Gastroesophageal sphincter (tissue), 3 donors: ENCODE measurements at regions not wholly inside any gene's neighbourhood (a gene's known extent, or its start where the extent isn't known, plus 50 kb on each side); places are given as distances from the start of the nearest gene placed in this dataset.

ENCODE experiments used
- POLR2A ChIP-seq, 2 donors: fragments of 450-650 bp; IDR thresholded peaks; one replicate each; pipeline ENCODE4 v1.6.1; 2017; ENCODE audit warnings: antibody characterized with exemption in 2 of 2, mild to moderate bottlenecking in 2 of 2, moderate library complexity in 1 of 2
- POLR2AphosphoS5 ChIP-seq: sonication (generic); formaldehyde crosslinking; IDR thresholded peaks from one replicate; pipeline ENCODE4 v1.6.1; 2017; ENCODE audit warnings: antibody characterized with exemption
- TF ChIP-seq, protein P1 (sequence below), 4 experiments: fragments of 200-600 bp in 2 of 4; fragments of 450-650 bp in 2 of 4; sonication (generic) in 1 of 4; IDR thresholded peaks; one replicate each; pipeline ENCODE4 v1.5.1; 2017 to 2019; ENCODE audit warnings: antibody characterized with exemption in 4 of 4, mild to moderate bottlenecking in 2 of 4, moderate library complexity in 2 of 4

DNA sequence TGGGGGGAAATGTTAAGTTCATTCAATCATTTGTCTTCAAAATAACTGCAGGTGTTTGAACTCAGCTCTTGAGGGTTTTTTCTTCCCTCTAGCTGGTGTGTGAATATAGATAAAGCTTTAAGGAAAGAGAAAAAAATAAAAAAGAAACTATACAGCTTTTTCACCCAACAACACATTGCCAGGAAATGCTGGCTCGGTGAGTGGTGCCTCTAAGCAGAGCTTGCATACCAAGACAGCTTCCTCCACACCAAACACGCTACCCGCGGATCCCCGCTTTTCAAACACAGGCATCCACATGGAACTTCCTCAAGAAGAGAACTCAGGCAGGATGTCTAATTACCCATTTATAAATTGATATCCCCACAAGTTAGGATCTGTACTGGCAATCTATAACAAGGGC lies 69.8 kb upstream of the TANK start:
- TF ChIP-seq POLR2A (IDR thresholded peaks at IDR 0.05) (no peak), POLR2AphosphoS5 (no peak)
- TF ChIP-seq, protein P1, sequence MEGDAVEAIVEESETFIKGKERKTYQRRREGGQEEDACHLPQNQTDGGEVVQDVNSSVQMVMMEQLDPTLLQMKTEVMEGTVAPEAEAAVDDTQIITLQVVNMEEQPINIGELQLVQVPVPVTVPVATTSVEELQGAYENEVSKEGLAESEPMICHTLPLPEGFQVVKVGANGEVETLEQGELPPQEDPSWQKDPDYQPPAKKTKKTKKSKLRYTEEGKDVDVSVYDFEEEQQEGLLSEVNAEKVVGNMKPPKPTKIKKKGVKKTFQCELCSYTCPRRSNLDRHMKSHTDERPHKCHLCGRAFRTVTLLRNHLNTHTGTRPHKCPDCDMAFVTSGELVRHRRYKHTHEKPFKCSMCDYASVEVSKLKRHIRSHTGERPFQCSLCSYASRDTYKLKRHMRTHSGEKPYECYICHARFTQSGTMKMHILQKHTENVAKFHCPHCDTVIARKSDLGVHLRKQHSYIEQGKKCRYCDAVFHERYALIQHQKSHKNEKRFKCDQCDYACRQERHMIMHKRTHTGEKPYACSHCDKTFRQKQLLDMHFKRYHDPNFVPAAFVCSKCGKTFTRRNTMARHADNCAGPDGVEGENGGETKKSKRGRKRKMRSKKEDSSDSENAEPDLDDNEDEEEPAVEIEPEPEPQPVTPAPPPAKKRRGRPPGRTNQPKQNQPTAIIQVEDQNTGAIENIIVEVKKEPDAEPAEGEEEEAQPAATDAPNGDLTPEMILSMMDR (IDR thresholded peaks at IDR 0.05), result no peak
